Loucy (cell line): ENCODE measurements at regions not wholly inside any gene's neighbourhood (a gene's known extent, or its start where the extent isn't known, plus 50 kb on each side); places are given as distances from the start of the nearest gene placed in this dataset.

Experiments
- H2AFZ ChIP-seq: fragments of 200-600 bp; sonication (generic); 2 replicates; pipeline ENCODE4 v1.6.0; 2016; ENCODE audit warnings: antibody characterized with exemption, mild to moderate bottlenecking, low read length, moderate library complexity
- H3F3A ChIP-seq: fragments of 200-600 bp; 2 replicates; pipeline ENCODE4 v1.6.0; 2016; ENCODE audit warnings: antibody characterized with exemption, low read depth, mild to moderate bottlenecking
- H3K27me3 ChIP-seq: fragments of 200-600 bp; sonication (generic); 2 replicates; pipeline ENCODE4 v1.6.1; 2014; ENCODE audit warnings: low read length, mild to moderate bottlenecking; ENCODE audit not compliant: insufficient read depth, poor library complexity, severe bottlenecking
- H3K36me3 ChIP-seq: fragments of 200-600 bp; sonication (generic); 2 replicates; pipeline ENCODE4 v1.6.1; 2016; ENCODE audit warnings: low read length; ENCODE audit not compliant: insufficient read depth
- H3K4me1 ChIP-seq: fragments of 200-600 bp; sonication (generic); 2 replicates; pipeline ENCODE4 v1.5.1; 2014; ENCODE audit warnings: low read length, mild to moderate bottlenecking; ENCODE audit not compliant: insufficient read depth, poor library complexity, severe bottlenecking
- H3K4me2 ChIP-seq: fragments of 200-600 bp; sonication (generic); 2 replicates; pipeline ENCODE4 v1.6.0; 2014; ENCODE audit warnings: antibody characterized with exemption, low read length, low read depth, mild to moderate bottlenecking; ENCODE audit not compliant: poor library complexity, severe bottlenecking
- H3K4me3 ChIP-seq: fragments of 200-600 bp; sonication (generic); 2 replicates; pipeline ENCODE4 v1.5.1; 2014; ENCODE audit warnings: low read length, mild to moderate bottlenecking, mixed read lengths; ENCODE audit not compliant: poor library complexity, severe bottlenecking
- H3K79me2 ChIP-seq: fragments of 200-600 bp; sonication (generic); 2 replicates; pipeline ENCODE4 v1.6.1; 2014; ENCODE audit warnings: low read length; ENCODE audit not compliant: insufficient read depth
- H3K9ac ChIP-seq: fragments of 200-600 bp; sonication (generic); 2 replicates; pipeline ENCODE4 v1.6.0; 2014; ENCODE audit warnings: mild to moderate bottlenecking, low read depth, low read length, moderate library complexity; ENCODE audit not compliant: poor library complexity, severe bottlenecking
- H3K9me2 ChIP-seq: fragments of 200-600 bp; sonication (generic); replicated peaks from 2 replicates; pipeline ENCODE4 v1.6.1; 2016; ENCODE audit warnings: low read depth, low read length, mixed read lengths
- H3K9me3 ChIP-seq: fragments of 200-600 bp; sonication (generic); 2 replicates; pipeline ENCODE4 v1.6.1; 2014; ENCODE audit warnings: mild to moderate bottlenecking, antibody characterized with exemption, low read length, low read depth; ENCODE audit not compliant: insufficient read depth
- H4K20me1 ChIP-seq: fragments of 200-600 bp; sonication (generic); 2 replicates; pipeline ENCODE4 v1.6.0; 2014; ENCODE audit warnings: antibody characterized with exemption, low read length, mild to moderate bottlenecking; ENCODE audit not compliant: insufficient read depth, poor library complexity, severe bottlenecking
- EZH2phosphoT487 ChIP-seq: fragments of 200-600 bp; IDR thresholded peaks from 2 replicates; pipeline ENCODE4 v1.6.1; 2018; ENCODE audit warnings: antibody characterized with exemption, mild to moderate bottlenecking, moderate library complexity, borderline replicate concordance
- TF ChIP-seq, protein P1 (sequence below): fragments of 200-600 bp; sonication (generic); conservative IDR thresholded peaks from 2 replicates; pipeline ENCODE4 v1.5.1; 2014; ENCODE audit warnings: mild to moderate bottlenecking, antibody characterized with exemption, low read length

DNA sequence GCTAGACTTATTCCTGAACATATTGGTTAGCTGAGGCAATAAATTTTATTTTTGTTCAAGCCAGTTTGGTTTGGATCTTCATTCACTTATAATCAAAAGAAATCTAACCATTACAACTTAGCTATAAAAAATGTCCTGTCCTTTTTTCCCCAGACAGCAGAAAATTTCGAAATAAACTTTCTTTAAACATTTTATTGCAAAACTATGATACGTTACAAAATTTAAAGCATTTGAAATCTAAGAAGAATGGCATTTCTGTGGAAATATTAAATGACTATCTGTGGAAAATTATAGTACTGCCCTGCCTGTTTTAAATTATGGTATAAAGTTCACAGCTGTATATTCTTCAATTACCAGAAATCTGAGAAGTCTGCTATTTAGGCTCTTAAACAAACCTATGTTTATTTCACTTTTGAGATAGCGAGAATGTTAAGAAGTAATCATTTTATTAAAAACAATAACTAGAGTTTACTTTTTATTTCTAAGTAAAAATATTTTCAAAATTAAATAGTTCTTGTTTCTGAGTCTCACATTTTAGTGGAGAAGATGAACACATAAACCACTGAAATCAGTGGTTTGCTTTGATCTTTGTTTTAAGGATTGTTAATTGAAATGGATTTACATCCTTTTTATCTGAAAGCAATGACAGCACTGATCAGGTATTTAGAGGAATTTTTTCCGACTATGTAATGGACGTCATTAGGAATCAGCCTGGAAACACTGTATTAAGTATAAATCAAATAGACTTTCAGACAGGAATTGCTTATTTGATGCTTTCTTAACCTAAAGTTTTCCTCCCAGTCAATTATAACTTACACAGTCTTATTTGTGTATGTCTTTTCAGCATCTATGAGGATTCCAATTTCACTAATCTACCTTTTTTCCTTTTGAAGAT lies 553.7 kb downstream of the COL12A1 start:
- TF ChIP-seq EZH2phosphoT487 = no peak
- TF ChIP-seq, protein P1, sequence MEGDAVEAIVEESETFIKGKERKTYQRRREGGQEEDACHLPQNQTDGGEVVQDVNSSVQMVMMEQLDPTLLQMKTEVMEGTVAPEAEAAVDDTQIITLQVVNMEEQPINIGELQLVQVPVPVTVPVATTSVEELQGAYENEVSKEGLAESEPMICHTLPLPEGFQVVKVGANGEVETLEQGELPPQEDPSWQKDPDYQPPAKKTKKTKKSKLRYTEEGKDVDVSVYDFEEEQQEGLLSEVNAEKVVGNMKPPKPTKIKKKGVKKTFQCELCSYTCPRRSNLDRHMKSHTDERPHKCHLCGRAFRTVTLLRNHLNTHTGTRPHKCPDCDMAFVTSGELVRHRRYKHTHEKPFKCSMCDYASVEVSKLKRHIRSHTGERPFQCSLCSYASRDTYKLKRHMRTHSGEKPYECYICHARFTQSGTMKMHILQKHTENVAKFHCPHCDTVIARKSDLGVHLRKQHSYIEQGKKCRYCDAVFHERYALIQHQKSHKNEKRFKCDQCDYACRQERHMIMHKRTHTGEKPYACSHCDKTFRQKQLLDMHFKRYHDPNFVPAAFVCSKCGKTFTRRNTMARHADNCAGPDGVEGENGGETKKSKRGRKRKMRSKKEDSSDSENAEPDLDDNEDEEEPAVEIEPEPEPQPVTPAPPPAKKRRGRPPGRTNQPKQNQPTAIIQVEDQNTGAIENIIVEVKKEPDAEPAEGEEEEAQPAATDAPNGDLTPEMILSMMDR = no peak
- no peak overlapping the region for H3K4me2 ChIP-seq
- no peak overlapping the region for H3K9ac ChIP-seq

GRCh38 chr6:74650668-74651067 lies 555.2 kb downstream of the COL12A1 start:
- Histone ChIP-seq H2AFZ (no peak overlapping the region), H3K4me2 (no peak overlapping the region), H4K20me1 (no peaks in the 10 kb centered on the region), H3F3A (no peaks in the 10 kb centered on the region), H3K4me1 (no peaks in the 10 kb centered on the region), H3K9me3 (no peaks in the 10 kb centered on the region), H3K9me2 (no peaks in the 10 kb centered on the region), H3K4me3 (no peak overlapping the region), H3K36me3 (no peaks in the 10 kb centered on the region), H3K9ac (no peak overlapping the region), H3K27me3 (no peaks in the 10 kb centered on the region), H3K79me2 (no peaks in the 10 kb centered on the region)
- TF ChIP-seq, protein P1 = no peak
- no peak for TF ChIP-seq EZH2phosphoT487

More for the DNA sequence above, 553.7 kb downstream of the COL12A1 start:
- no peak overlapping the region for H2AFZ ChIP-seq
- H3K79me2 ChIP-seq = no peaks in the 10 kb centered on the region
- no peaks in the 10 kb centered on the region for H3K9me3 ChIP-seq
- no peaks in the 10 kb centered on the region for H3F3A ChIP-seq
- no peaks in the 10 kb centered on the region for H4K20me1 ChIP-seq
- H3K27me3 ChIP-seq = no peaks in the 10 kb centered on the region
- no peaks in the 10 kb centered on the region for H3K9me2 ChIP-seq
- no peaks in the 10 kb centered on the region for H3K4me1 ChIP-seq
- H3K36me3 ChIP-seq = no peaks in the 10 kb centered on the region
- no peak overlapping the region for H3K4me3 ChIP-seq

GRCh38 chr6:74646461-74646860 lies 559.4 kb downstream of the COL12A1 start:
- H3K79me2 ChIP-seq = no peaks in the 10 kb centered on the region
- no peak overlapping the region for H2AFZ ChIP-seq

More at GRCh38 chr6:74646461-74646860, 559.4 kb downstream of the COL12A1 start:
- no peaks in the 10 kb centered on the region for H3K4me1 ChIP-seq
- no peaks in the 10 kb centered on the region for H3F3A ChIP-seq
- TF ChIP-seq, protein P1 = no peak
- TF ChIP-seq EZH2phosphoT487 = no peak
- no peak overlapping the region for H3K4me3 ChIP-seq
- H4K20me1 ChIP-seq = no peaks in the 10 kb centered on the region
- H3K9ac ChIP-seq = no peak overlapping the region
- no peaks in the 10 kb centered on the region for H3K36me3 ChIP-seq
- H3K27me3 ChIP-seq = no peaks in the 10 kb centered on the region
- H3K9me3 ChIP-seq = no peaks in the 10 kb centered on the region
- no peak overlapping the region for H3K4me2 ChIP-seq
- H3K9me2 ChIP-seq = no peaks in the 10 kb centered on the region
